ENCODE measurements at regions not wholly inside any gene's neighbourhood (a gene's known extent, or its start where the extent isn't known, plus 50 kb on each side); places are given as distances from the start of the nearest gene placed in this dataset.
"Not testable (repeated sequence)": the region's sequence is repeated elsewhere in the genome, so short reads cannot be mapped to it uniquely, and the experiment has no call there.

DNA sequence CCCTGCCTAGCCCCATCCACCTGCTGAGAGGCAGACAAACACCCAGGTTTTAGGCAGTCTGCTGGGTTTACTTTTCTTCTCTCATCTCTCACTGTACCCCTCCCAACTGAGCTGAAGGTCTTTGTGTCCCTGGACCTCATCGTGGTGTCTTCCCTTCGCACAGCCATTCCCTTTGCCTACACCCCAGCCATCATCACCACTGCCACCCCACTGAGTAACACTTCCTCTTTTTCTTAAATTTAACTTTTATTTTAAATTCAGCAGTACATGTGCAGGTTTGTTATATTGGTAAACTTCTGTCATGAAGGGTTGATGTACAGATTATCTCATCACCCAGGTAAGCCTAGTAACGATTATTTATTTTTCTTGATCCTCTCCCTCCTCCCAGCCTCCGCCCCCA, 188.3 kb upstream of the MON1B start:
- DNase-seq = no peak

DNA sequence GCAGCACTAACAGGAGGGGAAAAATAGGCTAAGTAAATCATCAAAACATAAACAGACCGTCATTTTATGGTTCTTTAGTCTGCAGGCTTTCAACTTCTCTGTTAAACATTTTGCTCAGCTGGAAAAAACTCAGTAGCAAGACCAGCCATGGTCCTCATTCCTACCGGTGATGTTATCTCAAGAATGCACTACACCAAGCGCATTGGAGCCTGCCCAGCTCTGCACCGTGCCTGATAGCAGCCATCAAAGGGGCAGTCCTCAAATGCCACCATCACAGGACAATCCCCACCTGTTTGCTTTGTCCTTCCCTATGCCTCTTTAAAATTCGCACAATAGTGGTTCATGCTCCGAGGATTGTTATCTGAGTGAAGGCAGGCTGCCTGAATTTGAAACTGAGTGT, 181.5 kb upstream of the MON1B start:
- DNase-seq = no peak

DNA sequence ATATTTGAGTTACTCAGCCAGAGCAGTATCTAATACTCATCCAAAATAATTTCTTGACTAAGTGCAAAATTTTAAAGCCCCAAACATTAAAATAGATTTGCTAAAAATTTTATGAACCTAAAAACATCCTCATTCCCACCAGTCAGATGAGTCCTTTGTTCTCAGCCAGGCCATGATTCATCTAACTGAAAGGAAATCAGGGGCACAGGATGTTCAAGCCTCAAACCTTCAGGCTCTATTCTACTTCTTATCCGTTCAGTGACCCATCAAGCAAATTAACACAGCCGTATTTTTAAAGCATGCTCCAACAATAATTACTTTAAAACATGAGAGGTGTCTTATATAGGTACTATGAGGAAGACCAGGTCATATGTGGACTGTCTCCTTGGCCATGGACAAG, 176.5 kb upstream of the MON1B start:
- DNase-seq = no peak

- no peak for DNase-seq
Measured at GRCh38 chr16:77030600-77030999, 160.4 kb upstream of the MON1B start.

DNA sequence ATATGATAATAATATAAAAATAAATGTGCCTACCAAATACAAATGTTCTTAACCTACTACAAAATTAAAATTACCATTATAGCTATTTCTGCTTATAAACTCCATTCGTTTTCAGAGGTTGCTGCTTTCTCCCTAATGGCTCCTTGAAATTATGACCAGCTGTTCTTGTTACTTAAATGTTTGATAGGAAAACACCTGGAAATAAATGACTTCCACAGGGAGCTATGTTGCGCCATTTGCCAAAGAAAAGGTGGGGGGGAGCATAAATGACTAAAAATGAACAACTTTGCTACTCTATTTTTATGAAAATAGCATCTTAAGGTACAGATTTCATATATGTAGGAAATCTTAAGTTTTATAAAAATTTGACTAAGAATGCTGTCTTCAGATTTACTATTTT, 157.5 kb upstream of the MON1B start:
- DNase-seq = no peak

GRCh38 chr16:77035361-77035760, 155.6 kb upstream of the MON1B start:
- DNase-seq = no peak

DNA sequence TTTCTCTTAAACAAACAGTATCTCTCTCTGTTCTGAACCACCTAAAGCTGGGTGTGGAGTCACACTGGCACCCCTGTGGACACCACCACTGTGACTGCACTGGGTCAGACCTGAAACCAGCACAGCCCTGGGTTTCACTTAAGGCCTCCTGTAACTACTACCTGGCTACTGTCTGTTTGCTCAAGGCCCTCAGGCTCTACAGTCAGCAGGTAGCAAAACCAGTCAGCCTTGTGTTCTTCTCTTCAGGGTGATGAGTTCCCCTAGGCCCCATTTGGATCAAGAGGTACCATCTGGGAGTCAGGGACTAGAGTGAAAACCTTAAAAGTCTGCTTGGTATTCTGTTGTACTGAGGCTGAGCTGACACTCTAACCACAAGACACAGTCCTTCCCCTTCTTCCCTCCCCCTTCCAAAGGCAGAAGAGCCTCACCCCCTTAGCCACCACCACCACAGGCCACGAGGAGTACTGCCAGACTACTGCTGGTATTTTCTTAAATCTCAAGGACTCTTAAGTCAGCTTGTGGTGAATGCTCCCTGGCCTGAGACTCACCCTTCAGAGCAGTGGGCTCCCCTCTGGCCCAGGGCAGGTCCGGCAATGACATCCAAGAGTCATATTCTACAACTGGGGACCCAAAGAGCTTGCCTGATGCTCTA, 153.2 kb upstream of the MON1B start:
- no peak for DNase-seq

GRCh38 chr16:77041468-77041867, 149.5 kb upstream of the MON1B start:
- DNase-seq = no peak

- peak; percentile 31 for DNase-seq
Measured at GRCh38 chr16:77043076-77043475, 147.9 kb upstream of the MON1B start.

- DNase-seq = no peak
Measured at GRCh38 chr16:77046206-77046605, 144.8 kb upstream of the MON1B start.

DNA sequence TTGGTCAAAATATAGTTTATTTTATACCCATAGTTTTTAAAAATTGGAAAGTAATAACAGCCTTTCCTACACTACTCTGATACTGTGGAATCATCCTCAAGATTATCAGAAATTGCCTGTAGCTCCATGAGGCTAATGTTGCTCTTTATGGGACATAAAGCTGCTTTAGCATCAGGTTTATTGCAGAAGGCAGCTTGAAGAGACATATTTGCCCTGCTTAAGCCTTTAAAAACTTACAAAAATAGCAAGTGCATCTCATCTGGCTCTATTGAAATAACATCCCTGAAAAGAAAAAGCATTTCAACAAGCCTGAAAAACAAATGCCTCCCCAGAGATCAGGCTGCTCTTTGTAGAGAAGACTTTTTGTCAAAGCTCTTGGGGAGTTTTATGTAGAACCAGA, 142.9 kb upstream of the MON1B start:
- no peak for DNase-seq

DNA sequence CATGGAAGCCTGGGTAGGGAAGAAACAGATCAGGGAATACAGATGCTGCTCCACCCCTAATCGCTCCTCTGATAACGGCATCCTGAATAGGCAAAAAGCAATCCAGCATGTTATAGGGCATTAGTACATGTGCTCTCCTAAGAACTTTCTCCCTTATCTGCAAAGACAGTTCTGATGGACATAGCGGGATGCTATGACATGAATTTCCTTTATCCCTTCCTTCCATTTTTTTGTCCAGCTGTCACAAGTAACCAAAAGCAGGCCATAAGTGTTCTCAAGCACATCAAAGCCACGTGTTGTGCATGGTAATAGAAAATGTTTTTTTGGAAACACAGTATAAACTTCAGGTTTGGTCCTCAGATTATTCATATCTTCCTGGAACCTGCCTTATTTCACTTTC, 141.4 kb upstream of the MON1B start:
- no peak for DNase-seq

GRCh38 chr16:77056597-77056996, 134.4 kb upstream of the MON1B start:
- not testable (repeated sequence) for DNase-seq

GRCh38 chr16:77057161-77057774, 133.7 kb upstream of the MON1B start:
- DNase-seq = no peak

DNA sequence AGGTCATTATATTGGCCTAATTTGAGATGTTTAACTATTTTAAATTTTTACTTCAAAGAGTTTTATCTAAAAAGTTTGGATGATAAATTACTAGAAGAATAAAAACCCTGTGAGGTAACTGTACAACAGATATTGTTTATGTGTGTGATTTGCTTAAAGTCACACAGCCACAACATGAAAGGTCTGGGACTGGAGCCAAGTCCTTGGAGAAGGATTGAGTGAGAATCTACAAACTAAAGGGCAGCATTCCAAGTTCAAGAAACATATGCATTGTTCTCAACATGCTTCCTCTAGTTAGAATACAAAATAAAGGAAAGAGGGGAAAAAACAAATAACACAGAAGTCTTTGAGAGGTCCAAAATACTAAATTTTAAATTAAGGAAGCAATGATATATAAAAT, 131.5 kb upstream of the MON1B start:
- no peak for DNase-seq

- DNase-seq = no peak
Measured at GRCh38 chr16:77060614-77061013, 130.4 kb upstream of the MON1B start.

- no peak for DNase-seq
Measured at GRCh38 chr16:77062878-77063675, 127.9 kb upstream of the MON1B start.

DNA sequence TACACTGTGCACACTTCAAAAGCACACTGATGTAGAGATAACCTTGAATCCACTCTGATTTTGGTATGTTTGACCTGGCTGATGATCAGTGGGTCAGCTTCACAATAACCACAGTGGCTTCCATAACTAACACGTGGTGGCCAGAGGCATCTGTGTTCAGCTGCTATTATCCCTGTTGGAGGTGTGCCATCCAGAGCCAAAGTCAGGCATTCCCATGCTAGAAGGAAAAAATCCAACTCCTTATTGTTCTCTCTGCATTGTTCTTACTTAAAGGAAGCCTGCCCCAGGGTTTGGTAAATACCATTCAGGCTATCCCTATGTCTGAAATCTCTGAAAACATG, 127.3 kb upstream of the MON1B start:
- DNase-seq = no peak

DNA sequence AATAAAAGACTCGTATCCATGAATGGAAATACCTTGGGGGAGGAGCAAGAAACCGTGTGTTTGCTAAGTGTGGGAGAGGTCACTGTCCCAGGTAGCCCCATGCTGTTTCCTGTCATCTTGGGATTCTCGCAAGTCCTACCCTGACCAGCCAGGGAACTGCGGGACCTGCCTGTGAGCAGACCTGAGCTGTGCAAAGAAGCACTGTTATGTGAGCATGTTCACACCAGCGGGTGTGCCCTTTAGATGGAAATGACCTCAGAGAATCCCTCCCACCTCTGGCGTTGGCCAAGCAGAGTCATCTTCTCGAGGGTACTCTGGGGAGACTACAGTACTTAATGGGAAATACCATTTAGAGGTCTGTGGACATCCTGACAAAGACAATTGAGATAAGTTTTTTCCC, 127.0 kb upstream of the MON1B start:
- DNase-seq = no peak

GRCh38 chr16:77066896-77067496, 124.0 kb upstream of the MON1B start:
- no peak for DNase-seq

DNA sequence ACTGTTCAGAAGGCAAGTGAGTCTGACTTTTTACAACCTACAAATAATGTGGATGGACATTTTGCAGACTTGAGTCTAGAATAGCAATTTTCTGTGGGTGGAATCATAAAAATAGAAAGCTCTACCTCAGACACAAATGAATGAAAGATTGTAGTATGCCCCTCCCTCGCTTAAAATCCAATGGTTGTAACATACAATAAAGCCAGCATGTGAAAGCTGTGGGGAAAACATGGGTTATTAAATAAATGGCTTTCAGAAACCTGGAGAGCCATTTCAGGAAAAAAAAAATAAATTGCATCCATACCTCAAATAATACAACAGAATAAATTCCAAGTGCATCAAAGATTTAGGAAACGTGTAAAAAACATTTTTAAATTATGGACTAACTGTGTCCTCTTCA, 123.1 kb upstream of the MON1B start:
- no peak for DNase-seq

DNA sequence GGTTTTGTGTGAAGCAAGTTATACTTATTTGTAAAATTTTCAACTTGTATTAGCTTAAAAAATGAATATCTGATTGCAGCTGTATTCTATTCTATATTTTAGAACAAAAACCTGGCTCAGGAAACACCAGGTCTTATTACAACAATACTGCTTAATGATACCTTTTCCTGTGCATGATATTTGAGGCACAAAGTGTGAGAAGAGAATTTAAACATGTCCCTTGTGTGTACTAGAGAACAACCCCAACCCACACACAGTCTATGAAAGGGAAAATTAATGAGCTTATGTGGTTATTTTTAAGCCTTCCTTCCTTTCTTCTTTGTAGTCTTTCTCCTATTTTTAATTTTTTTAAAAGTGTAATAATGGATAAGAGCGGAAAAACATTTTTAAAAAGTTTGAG, 122.6 kb upstream of the MON1B start:
- no peak for DNase-seq

DNA sequence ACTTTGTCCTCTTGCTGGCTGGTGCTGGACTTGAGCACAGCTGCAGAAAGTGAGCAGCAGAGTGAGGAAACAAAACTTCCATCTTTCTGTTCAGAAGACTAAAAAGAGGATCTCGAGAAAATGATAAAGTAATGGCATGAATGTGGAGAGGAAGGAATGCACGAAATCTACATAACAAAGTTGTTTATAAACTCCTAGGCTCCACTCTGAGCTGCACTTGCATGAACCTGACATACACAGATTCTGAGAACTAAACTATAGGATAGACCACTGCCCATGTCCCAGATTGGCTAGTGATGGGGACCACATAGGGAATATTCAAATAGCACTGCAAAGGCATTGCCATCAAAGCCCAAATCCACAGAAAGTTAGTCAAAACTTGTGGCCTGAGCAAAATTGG, 121.1 kb upstream of the MON1B start:
- no peak for DNase-seq

GRCh38 chr16:77070683-77071082, 120.3 kb upstream of the MON1B start:
- DNase-seq = no peak
